ENCODE measurements at regions not wholly inside any gene's neighbourhood (a gene's known extent, or its start where the extent isn't known, plus 50 kb on each side); places are given as distances from the start of the nearest gene placed in this dataset.

DNA sequence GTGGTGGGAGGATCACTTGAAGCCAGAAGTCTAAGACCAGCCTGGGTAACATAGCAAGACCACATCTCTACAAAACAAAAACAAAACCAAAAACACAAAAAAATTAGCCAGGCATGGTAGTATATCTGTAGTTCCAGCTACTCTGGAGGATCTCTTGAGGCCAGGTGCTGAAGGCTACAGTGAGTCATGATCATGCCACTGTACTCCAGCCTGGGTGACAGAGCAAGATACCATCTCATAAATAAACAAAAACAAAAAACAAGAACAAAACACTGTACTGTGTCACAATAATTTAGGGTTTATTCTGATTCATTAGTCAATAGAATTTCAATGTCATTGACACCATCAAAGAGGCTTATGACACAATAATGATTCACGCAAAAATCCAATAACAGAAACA lies 1121.7 kb upstream of the MAP3K7 start:
- DNase-seq (ENCODE audit: low spot score) = no peak

- no peak for DNase-seq (ENCODE audit: low spot score)
Measured at GRCh38 chr6:91705646-91706045, 1118.8 kb upstream of the MAP3K7 start.

- no peak for DNase-seq (ENCODE audit: low spot score)
Measured at GRCh38 chr6:91704531-91704930, 1117.7 kb upstream of the MAP3K7 start.

- DNase-seq (ENCODE audit: low spot score) = no peak
Measured at GRCh38 chr6:91697010-91697695, 1110.3 kb upstream of the MAP3K7 start.

- DNase-seq (ENCODE audit: low spot score) = no peak
Measured at GRCh38 chr6:91695221-91695620, 1108.3 kb upstream of the MAP3K7 start.

DNA sequence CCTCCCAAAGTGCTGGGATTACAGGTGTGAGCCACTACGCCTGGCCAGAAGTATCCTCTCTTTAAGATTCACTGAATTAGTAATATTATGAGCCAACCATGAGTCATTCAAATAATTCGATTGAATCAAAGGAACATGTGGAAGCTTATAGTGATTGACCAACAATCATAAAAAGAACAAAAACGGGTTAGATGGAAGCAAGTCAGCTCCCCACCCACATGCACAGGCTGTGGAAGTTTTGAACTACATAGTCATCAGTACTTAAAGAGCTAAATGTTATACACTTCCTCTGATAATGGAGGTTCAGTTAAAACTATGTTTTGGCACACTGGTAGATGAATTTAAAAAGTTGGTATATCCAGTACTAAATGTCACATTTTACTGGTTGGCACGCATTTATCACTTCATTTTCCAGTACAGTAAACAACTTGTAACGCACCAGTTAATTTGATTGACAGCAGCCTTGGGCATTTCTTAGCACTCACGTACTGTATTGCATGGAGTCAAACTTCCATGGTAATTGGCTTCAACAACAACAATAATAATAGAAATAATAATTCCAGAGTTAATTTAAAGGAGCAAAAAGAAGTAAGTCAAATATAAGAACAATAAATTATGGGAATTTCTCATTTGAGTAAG lies 1107.3 kb upstream of the MAP3K7 start:
- DNase-seq (ENCODE audit: low spot score) = no peak

GRCh38 chr6:91691449-91691848 lies 1104.6 kb upstream of the MAP3K7 start:
- DNase-seq (ENCODE audit: low spot score) = no peak

DNA sequence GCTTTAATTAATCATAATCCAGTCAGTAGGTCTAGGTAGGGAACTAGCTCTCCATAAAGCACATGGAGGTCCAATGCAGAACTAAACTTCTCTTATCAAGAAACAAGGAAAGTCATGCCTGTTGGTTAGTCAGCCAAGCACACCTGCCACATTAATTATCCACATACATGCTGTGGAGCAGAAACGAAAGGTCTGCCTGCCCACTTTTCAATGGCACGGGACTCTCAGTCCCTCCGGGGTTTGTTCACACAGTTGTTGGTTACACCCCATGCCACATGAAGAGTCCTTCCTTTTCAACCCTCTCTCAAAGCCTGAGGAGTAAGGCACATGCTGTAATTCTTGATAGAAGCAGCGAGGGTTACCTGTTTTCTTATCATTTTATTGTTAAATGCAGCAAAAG lies 1096.4 kb upstream of the MAP3K7 start:
- no peak for DNase-seq (ENCODE audit: low spot score)

DNA sequence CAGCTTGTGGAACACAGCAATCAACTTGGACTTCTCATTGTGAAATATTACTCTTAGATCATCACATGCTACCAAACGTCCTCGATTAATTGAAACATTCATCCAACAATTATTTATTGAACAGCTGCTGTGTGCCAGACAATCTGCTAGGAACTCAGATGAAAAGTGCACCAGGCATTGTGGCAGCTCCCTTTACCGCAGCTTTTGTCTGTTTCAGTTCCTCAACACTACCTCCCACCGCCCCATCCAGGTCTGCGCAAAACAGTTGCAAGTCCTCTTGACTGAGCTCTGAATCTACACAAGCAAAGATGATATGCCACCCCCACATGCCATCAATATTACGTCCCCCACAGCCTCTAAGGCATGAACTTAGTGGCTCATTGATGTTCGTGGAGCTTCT lies 1094.4 kb upstream of the MAP3K7 start:
- no peak for DNase-seq (ENCODE audit: low spot score)

GRCh38 chr6:91678679-91679446 lies 1092.0 kb upstream of the MAP3K7 start:
- DNase-seq (ENCODE audit: low spot score) = no peak

GRCh38 chr6:91672201-91672600 lies 1085.3 kb upstream of the MAP3K7 start:
- no peak for DNase-seq (ENCODE audit: low spot score)

DNA sequence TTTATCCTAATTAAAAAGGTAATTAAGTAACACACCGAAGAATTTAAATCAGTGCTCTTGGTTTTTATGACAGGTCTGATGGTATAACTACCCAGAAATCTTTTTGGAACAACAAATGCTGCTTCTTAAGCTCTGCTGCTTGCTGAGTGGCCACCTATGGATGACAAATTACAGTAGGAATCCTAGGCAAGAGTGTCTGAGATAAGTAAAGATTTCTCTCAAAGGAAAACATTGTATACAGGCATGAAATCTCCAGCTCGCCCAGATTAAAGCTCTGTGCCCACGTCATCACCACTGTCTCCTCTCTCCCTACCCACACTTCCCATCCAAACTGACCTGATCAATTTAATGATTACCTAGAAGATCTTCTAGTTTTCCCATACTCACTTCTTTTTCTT lies 1083.0 kb upstream of the MAP3K7 start:
- DNase-seq (ENCODE audit: low spot score) = no peak

- DNase-seq (ENCODE audit: low spot score) = no peak
Measured at GRCh38 chr6:91669154-91669870, 1082.4 kb upstream of the MAP3K7 start.

GRCh38 chr6:91667596-91667995 lies 1080.7 kb upstream of the MAP3K7 start:
- DNase-seq (ENCODE audit: low spot score) = no peak

GRCh38 chr6:91664327-91664959 lies 1077.6 kb upstream of the MAP3K7 start:
- DNase-seq (ENCODE audit: low spot score) = no peak

DNA sequence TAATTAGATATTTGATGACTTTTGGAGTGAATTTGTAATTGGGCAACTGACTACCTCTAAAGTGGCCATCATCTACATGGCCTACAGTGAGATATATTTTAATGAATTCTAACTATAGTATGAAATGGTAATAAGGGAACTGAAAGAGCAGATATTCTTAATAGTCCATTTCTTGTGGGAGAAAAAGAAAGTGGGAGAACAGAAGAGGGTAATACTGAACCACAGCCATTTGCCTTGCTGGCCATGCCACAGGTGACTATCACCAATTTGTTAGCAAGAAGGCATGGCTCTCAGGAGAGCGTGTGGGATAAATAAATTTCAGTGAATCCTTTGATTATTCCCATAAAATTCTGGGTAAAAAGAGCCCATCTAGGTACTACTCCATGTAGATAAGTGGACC lies 1074.0 kb upstream of the MAP3K7 start:
- no peak for DNase-seq (ENCODE audit: low spot score)

- DNase-seq (ENCODE audit: low spot score) = no peak
Measured at GRCh38 chr6:91659891-91660290, 1073.0 kb upstream of the MAP3K7 start.

DNA sequence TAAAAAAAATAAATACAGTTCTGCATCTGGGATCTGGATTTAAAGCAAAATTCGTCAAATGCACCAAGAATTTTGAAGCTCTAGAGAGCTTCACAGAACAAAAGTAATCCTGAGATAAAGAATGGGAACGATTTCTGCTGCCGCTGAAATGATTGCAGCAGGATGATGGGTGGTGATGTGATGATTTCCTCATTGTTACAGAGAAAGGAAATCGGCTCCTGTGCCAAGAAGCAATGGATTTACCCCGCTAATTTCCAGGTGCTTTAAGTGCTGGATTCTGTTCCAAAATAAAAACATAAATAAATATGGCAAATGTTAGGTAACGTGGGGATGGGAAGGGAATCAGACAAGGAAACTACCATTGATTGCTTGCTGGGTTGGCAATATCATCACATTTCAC lies 1067.9 kb upstream of the MAP3K7 start:
- DNase-seq (ENCODE audit: low spot score) = no peak

- no peak for DNase-seq (ENCODE audit: low spot score)
Measured at GRCh38 chr6:91654357-91654756, 1067.5 kb upstream of the MAP3K7 start.

DNA sequence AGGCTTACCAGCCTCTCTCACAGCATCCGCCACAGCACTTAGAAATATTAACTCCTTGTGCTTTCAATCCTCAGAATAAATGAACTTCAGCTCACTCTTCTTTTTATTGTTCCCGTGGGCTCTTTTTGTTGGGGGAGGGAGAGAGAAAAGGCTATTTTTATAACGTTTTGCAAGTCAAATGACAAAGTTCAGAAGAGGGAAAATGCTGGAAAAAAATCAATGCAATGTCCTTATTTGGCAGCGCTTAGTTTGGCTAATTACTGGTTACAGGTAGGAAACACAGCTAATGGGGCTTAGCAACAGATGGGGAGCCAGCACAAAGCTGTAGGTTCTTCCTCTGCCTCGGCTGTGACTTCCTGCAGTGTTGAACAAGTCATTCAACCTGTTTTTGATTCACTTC lies 1067.0 kb upstream of the MAP3K7 start:
- DNase-seq (ENCODE audit: low spot score) = no peak

DNA sequence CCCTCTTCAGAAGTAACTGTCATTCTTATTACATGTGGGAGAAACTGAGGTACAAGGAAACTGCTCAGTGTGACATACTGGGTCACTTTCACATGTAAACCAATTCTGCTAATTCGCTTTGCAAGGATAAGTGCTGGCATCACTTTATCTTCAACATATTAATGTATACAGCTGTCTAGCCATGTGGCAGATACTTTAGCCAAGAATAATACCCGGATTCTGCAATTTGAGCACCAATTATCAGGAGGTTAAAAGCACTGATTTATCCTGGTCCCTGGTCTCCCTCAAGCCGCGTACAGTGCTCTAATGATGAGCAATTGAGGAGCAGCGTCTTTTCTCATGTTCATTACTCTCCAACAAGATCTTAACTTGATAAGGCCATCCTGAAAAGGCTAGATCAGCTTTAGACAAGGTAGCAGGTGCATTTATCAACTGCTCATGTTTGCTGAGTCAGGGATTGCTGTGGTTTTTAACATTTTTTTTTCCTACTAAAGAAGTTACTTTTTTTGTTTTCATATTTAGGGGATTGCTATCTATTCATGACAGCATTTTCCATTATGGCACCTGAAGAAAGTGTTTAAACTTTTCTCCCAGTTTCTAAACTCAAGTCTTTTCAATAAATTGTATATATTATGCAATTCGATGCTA lies 1066.3 kb upstream of the MAP3K7 start:
- DNase-seq (ENCODE audit: low spot score) = no peak

- DNase-seq (ENCODE audit: low spot score) = no peak
Measured at GRCh38 chr6:91646649-91647048, 1059.8 kb upstream of the MAP3K7 start.

Measured in CD4-positive, alpha-beta T cell treated with Interleukin-6 at 100 ng/mL for 8 hours (primary cell).